Loucy (cell line): ENCODE measurements at regions not wholly inside any gene's neighbourhood (a gene's known extent, or its start where the extent isn't known, plus 50 kb on each side); places are given as distances from the start of the nearest gene placed in this dataset.

Experiments used
- CTCF ChIP-seq: fragments of 200-600 bp; sonication (generic); conservative IDR thresholded peaks from 2 replicates; pipeline ENCODE4 v1.5.1; 2014; ENCODE audit warnings: mild to moderate bottlenecking, antibody characterized with exemption, low read length
- EZH2phosphoT487 ChIP-seq: fragments of 200-600 bp; IDR thresholded peaks from 2 replicates; pipeline ENCODE4 v1.6.1; 2018; ENCODE audit warnings: antibody characterized with exemption, mild to moderate bottlenecking, moderate library complexity, borderline replicate concordance

GRCh38 chr16:17019366-17019765 is 451.4 kb downstream of the XYLT1 start:
- no peak for TF ChIP-seq CTCF
- TF ChIP-seq EZH2phosphoT487 = no peak
